ENCODE measurements at regions not wholly inside any gene's neighbourhood (a gene's known extent, or its start where the extent isn't known, plus 50 kb on each side); places are given as distances from the start of the nearest gene placed in this dataset.

DNA sequence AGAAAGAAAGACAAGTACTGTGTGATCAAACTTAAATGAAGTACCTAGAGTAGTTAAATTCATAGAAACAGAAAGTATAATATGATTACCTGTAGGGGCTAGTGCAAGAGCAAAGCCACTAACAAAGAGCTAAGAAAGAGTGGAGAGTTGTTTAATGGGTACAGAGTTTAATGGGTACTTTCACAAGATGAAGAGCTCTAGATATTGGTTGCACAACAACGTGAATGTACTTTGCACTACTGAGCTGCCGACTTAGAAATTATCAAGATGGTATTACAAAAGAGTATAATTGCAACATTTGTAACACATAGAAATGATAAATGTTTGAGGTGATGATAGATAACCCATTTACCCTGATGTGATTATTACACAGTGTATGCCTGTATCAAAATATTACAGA is 140.3 kb upstream of the GPC6 start:
- Histone ChIP-seq H3K9me2 (ENCODE audit: low read depth, low read length) (no peaks in the 10 kb centered on the region), H3K36me3 (ENCODE audit: insufficient read depth, low read length) (no peaks in the 10 kb centered on the region), H2AFZ (ENCODE audit: low read length) (no peak overlapping the region), H3K4me3 (ENCODE audit: low read depth, low read length, poor library complexity, severe bottlenecking) (no peak overlapping the region), H3F3A (ENCODE audit: insufficient read depth, low read length) (no peaks in the 10 kb centered on the region), H3K79me2 (ENCODE audit: insufficient read depth, low read length) (no peaks in the 10 kb centered on the region), H3K27ac (ENCODE audit: low read depth, low read length, poor library complexity, severe bottlenecking) (no peak overlapping the region), H3K9me3 (ENCODE audit: low read length) (no peaks in the 10 kb centered on the region), H3K4me1 (ENCODE audit: insufficient read depth, low read length, severe bottlenecking) (no peaks in the 10 kb centered on the region), H4K20me1 (ENCODE audit: insufficient read depth, low read length) (no peaks in the 10 kb centered on the region), H3K4me2 (ENCODE audit: low read length) (no peak overlapping the region), H3K9ac (ENCODE audit: low read length) (no peak overlapping the region), H3K27me3 (ENCODE audit: insufficient read depth, low read length) (no peaks in the 10 kb centered on the region)
- TF ChIP-seq EZH2 (IDR thresholded peaks at IDR 0.05; ENCODE audit: borderline replicate concordance, low read length) = no peak
- TF ChIP-seq, protein P1, sequence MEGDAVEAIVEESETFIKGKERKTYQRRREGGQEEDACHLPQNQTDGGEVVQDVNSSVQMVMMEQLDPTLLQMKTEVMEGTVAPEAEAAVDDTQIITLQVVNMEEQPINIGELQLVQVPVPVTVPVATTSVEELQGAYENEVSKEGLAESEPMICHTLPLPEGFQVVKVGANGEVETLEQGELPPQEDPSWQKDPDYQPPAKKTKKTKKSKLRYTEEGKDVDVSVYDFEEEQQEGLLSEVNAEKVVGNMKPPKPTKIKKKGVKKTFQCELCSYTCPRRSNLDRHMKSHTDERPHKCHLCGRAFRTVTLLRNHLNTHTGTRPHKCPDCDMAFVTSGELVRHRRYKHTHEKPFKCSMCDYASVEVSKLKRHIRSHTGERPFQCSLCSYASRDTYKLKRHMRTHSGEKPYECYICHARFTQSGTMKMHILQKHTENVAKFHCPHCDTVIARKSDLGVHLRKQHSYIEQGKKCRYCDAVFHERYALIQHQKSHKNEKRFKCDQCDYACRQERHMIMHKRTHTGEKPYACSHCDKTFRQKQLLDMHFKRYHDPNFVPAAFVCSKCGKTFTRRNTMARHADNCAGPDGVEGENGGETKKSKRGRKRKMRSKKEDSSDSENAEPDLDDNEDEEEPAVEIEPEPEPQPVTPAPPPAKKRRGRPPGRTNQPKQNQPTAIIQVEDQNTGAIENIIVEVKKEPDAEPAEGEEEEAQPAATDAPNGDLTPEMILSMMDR (IDR thresholded peaks at IDR 0.05; ENCODE audit: low read length) = no peak

- H3K9ac ChIP-seq (ENCODE audit: low read length) = no peak overlapping the region
- H3K9me2 ChIP-seq (ENCODE audit: low read depth, low read length) = no peaks in the 10 kb centered on the region
- no peaks in the 10 kb centered on the region for H3F3A ChIP-seq (ENCODE audit: insufficient read depth, low read length)
- H3K27me3 ChIP-seq (ENCODE audit: insufficient read depth, low read length) = no peaks in the 10 kb centered on the region
- no peaks in the 10 kb centered on the region for H3K36me3 ChIP-seq (ENCODE audit: insufficient read depth, low read length)
- H3K4me3 ChIP-seq (ENCODE audit: low read depth, low read length, poor library complexity, severe bottlenecking) = no peak overlapping the region
- H3K79me2 ChIP-seq (ENCODE audit: insufficient read depth, low read length) = no peaks in the 10 kb centered on the region
- no peaks in the 10 kb centered on the region for H4K20me1 ChIP-seq (ENCODE audit: insufficient read depth, low read length)
- no peak overlapping the region for H3K4me2 ChIP-seq (ENCODE audit: low read length)
- H2AFZ ChIP-seq (ENCODE audit: low read length) = no peak overlapping the region
- TF ChIP-seq, protein P1 (IDR thresholded peaks at IDR 0.05; ENCODE audit: low read length) = no peak
- no peak for TF ChIP-seq EZH2 (IDR thresholded peaks at IDR 0.05; ENCODE audit: borderline replicate concordance, low read length)
- H3K4me1 ChIP-seq (ENCODE audit: insufficient read depth, low read length, severe bottlenecking) = no peaks in the 10 kb centered on the region
- H3K27ac ChIP-seq (ENCODE audit: low read depth, low read length, poor library complexity, severe bottlenecking) = no peak overlapping the region
- no peaks in the 10 kb centered on the region for H3K9me3 ChIP-seq (ENCODE audit: low read length)
Observed at GRCh38 chr13:93098972-93099371, 127.6 kb upstream of the GPC6 start.

DNA sequence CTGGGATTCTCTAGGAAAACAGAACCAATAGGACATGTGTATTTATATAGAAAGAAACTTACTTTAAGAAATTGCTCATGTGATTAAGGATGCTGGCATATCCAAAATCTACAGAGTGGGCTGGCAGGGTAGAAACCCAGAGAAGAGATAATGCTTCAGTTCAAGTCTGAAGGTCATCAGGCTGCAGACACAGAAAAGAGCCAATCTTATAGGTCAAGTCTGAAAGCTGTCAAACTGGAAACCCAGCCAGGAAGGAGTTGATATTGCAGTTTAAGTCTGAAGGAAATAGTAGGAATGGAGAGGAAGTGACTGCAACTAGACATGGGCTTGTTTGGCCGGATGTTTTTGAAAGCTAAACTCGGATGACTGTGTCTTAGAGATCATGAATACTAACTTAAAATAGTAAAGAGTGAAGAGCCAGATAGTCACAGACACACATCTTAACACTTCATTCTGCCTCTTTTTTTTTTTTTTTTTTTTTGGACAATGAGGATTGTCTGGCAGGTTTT is 125.3 kb upstream of the GPC6 start:
- Histone ChIP-seq H3K4me3 (ENCODE audit: low read depth, low read length, poor library complexity, severe bottlenecking) (no peak overlapping the region), H3K4me2 (ENCODE audit: low read length) (no peak overlapping the region), H3K9me3 (ENCODE audit: low read length) (no peaks in the 10 kb centered on the region), H3K36me3 (ENCODE audit: insufficient read depth, low read length) (no peaks in the 10 kb centered on the region), H3F3A (ENCODE audit: insufficient read depth, low read length) (no peaks in the 10 kb centered on the region), H3K79me2 (ENCODE audit: insufficient read depth, low read length) (no peaks in the 10 kb centered on the region), H2AFZ (ENCODE audit: low read length) (no peak overlapping the region), H3K9me2 (ENCODE audit: low read depth, low read length) (no peaks in the 10 kb centered on the region), H3K4me1 (ENCODE audit: insufficient read depth, low read length, severe bottlenecking) (no peaks in the 10 kb centered on the region), H3K27me3 (ENCODE audit: insufficient read depth, low read length) (no peaks in the 10 kb centered on the region), H4K20me1 (ENCODE audit: insufficient read depth, low read length) (no peaks in the 10 kb centered on the region), H3K27ac (ENCODE audit: low read depth, low read length, poor library complexity, severe bottlenecking) (no peak overlapping the region), H3K9ac (ENCODE audit: low read length) (no peak overlapping the region)
- no peak for TF ChIP-seq EZH2 (IDR thresholded peaks at IDR 0.05; ENCODE audit: borderline replicate concordance, low read length)
- TF ChIP-seq, protein P1 (IDR thresholded peaks at IDR 0.05; ENCODE audit: low read length) = no peak

Data from OCI-LY1 (cell line).